Lower lobe of right lung (tissue), 2 donors: ENCODE measurements at regions not wholly inside any gene's neighbourhood (a gene's known extent, or its start where the extent isn't known, plus 50 kb on each side); places are given as distances from the start of the nearest gene placed in this dataset.

Experiments
- ATAC-seq, 2 donors: fragments of 200-7000 bp; cut with Tn5 transposase; one replicate each; pipeline ENCODE4 v1.9.1; 2020 to 2022; ENCODE audit warnings: mild to moderate bottlenecking in 2 of 2, moderate library complexity in 2 of 2
- DNase-seq: peaks from one replicate; pipeline ENCODE4 v3.0.0-alpha.2; 2020
- H3K27ac ChIP-seq: fragments of 200-600 bp; one replicate; pipeline ENCODE4 v1.8.0; 2022
- H3K27me3 ChIP-seq: fragments of 200-600 bp; one replicate; pipeline ENCODE4 v1.8.0; 2022; ENCODE audit warnings: low read depth
- H3K36me3 ChIP-seq: fragments of 200-600 bp; one replicate; pipeline ENCODE4 v1.8.0; 2022; ENCODE audit warnings: mild to moderate bottlenecking
- H3K4me1 ChIP-seq: fragments of 200-600 bp; one replicate; pipeline ENCODE4 v1.8.0; 2022
- H3K4me3 ChIP-seq: fragments of 200-600 bp; one replicate; pipeline ENCODE4 v1.8.0; 2022; ENCODE audit warnings: mild to moderate bottlenecking
- H3K9me3 ChIP-seq: fragments of 200-600 bp; one replicate; pipeline ENCODE4 v1.8.0; 2022
- CTCF ChIP-seq: fragments of 200-600 bp; IDR thresholded peaks from one replicate; pipeline ENCODE4 v1.8.0; 2022; ENCODE audit warnings: antibody characterized with exemption, mild to moderate bottlenecking
- intact Hi-C: fragments of 100-400 bp; cut with DNase I; formaldehyde crosslinking; loops from one replicate; pipeline ENCODE4 v1.11.0; 2022
- donor health status: DM: no; HTN: yes; CAD: no; lungs with severe emphysema.

DNA sequence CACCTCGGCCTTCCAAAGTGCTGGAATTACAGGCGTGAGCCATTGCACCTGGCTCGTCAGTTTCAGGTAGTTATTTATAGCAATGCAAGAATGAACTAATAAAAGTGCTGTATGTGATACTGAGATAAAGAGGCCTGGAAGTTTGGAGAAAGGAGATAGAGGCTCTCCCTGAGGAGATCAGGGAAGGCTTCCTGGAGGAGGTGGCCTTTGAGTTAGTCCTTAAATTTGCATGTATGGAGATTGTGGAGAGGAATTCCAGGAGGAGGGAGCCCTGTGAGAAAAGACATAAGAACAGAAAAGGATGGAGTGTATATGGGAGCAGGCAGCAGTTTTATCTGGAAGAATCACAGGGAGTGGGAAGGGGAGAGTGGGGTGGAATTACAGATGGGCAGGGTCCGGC lies 276.6 kb upstream of the EEF2KMT start:
- H3K9me3 ChIP-seq, result no peaks in the 10 kb centered on the region
- H3K36me3 ChIP-seq, result no peaks in the 10 kb centered on the region
- no peak overlapping the region for H3K27ac ChIP-seq
- no peaks in the 10 kb centered on the region for H3K27me3 ChIP-seq
- ATAC-seq, result no peak
- H3K4me3 ChIP-seq, result no peak overlapping the region
- no peaks in the 10 kb centered on the region for H3K4me1 ChIP-seq
- intact Hi-C loops, result no loop called here
- no peak for TF ChIP-seq CTCF
- no peak for DNase-seq

- no peaks in the 10 kb centered on the region for H3K9me3 ChIP-seq
- DNase-seq, result no peak
- no peaks in the 10 kb centered on the region for H3K36me3 ChIP-seq
- intact Hi-C loops, result no loop called here
- no peak overlapping the region for H3K4me3 ChIP-seq
- no peak for ATAC-seq
- peaks cover 5% of the 10 kb centered on the region for H3K27me3 ChIP-seq
- H3K4me1 ChIP-seq, result no peaks in the 10 kb centered on the region
- no peak for TF ChIP-seq CTCF
- H3K27ac ChIP-seq, result no peak overlapping the region
Measured at GRCh38 chr16:5367951-5368350, 270.4 kb upstream of the EEF2KMT start.

DNA sequence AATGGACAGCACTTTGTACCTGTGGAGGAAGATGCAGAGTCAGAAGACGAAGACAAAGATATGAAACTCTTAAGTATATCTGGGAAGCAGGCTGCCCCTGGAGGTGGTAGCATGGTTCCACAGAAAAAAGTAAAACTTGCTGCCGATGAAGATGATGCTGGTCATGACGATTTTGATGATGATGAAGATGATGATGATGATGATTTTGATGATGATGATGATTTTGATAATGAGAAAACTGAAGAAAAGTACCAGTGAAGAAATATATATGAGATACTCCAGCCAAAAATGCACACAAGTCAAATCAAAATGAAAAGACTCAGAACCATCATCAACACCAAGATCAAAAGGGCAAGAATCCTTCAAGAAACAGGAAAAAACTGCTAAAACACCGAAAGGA lies 268.5 kb upstream of the EEF2KMT start:
- Histone ChIP-seq H3K9me3 (no peaks in the 10 kb centered on the region), H3K36me3 (no peaks in the 10 kb centered on the region), H3K27ac (no peak overlapping the region), H3K4me1 (no peaks in the 10 kb centered on the region), H3K4me3 (no peak overlapping the region), H3K27me3 (peaks cover 5% of the 10 kb centered on the region)
- DNase-seq, result no peak
- intact Hi-C loops, result no loop called here
- no peak for TF ChIP-seq CTCF
- no peak for ATAC-seq

- no peak for ATAC-seq
- H3K9me3 ChIP-seq, result no peaks in the 10 kb centered on the region
- no peaks in the 10 kb centered on the region for H3K4me1 ChIP-seq
- TF ChIP-seq CTCF, result no peak
- H3K27ac ChIP-seq, result no peak overlapping the region
- H3K27me3 ChIP-seq, result peaks cover 5% of the 10 kb centered on the region
- H3K36me3 ChIP-seq, result no peaks in the 10 kb centered on the region
- no peak overlapping the region for H3K4me3 ChIP-seq
- no peak for DNase-seq
- intact Hi-C loops, result no loop called here
Measured at GRCh38 chr16:5364186-5364585, 266.6 kb upstream of the EEF2KMT start.

DNA sequence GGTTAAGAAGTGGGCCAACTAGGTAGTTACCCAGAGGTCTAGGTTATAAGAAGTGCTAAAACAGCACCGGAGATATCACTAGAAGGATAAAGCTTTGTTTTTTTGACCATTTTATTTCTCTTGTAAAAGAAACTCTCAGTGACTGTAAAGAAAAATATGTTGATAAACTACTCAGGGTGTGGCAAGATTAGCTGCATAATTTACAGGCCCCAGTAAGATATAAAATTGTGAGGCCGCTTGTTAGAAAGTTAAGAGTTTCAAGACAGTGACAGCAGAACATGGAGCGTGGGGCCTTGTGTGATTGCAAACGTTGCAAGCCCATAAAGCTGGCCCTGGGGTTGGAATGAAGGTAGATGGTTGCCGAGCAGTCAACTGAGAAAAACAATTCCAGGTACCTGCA lies 263.7 kb upstream of the EEF2KMT start:
- DNase-seq, result no peak
- intact Hi-C loops, result no loop called here
- no peak overlapping the region for H3K4me3 ChIP-seq
- H3K36me3 ChIP-seq, result no peaks in the 10 kb centered on the region
- peaks cover 5% of the 10 kb centered on the region for H3K27me3 ChIP-seq
- H3K9me3 ChIP-seq, result no peaks in the 10 kb centered on the region
- H3K4me1 ChIP-seq, result no peaks in the 10 kb centered on the region
- ATAC-seq, result no peak
- H3K27ac ChIP-seq, result no peak overlapping the region
- TF ChIP-seq CTCF, result no peak

- H3K4me1 ChIP-seq, result no peaks in the 10 kb centered on the region
- TF ChIP-seq CTCF, result no peak
- H3K4me3 ChIP-seq, result no peak overlapping the region
- no peak for DNase-seq
- no peak for ATAC-seq
- H3K36me3 ChIP-seq, result no peaks in the 10 kb centered on the region
- intact Hi-C loops, result no loop called here
- H3K27me3 ChIP-seq, result no peaks in the 10 kb centered on the region
- no peak overlapping the region for H3K27ac ChIP-seq
- H3K9me3 ChIP-seq, result no peaks in the 10 kb centered on the region
Measured at GRCh38 chr16:5354645-5355044, 257.1 kb upstream of the EEF2KMT start.
